K562 (cell line): ENCODE measurements at regions not wholly inside any gene's neighbourhood (a gene's known extent, or its start where the extent isn't known, plus 50 kb on each side); places are given as distances from the start of the nearest gene placed in this dataset.

ENCODE experiments used
- ATAC-seq: fragments of 200-7000 bp; cut with Tn5 transposase; 3 replicates; pipeline ENCODE4 v1.9.1; 2020; ENCODE audit warnings: moderate library complexity
- BruUV-seq: library from RNA; stranded (reverse); fragments of 400-500 nt; replicated peaks from 2 replicates; lab custom pipeline; 2021; lab: Mats Ljungman, UMichigan
- CTCF ChIA-PET: fragments of 300-600 bp; formaldehyde crosslinking; extraction: SDS; loops from one replicate; lab custom pipeline; 2021; ENCODE audit warnings: low intra/inter-chr PET ratio; lab: Yijun Ruan, JAX
- POLR2A ChIA-PET: fragments of 300-600, 350-650 bp; sonication (Branson Sonifier 250); formaldehyde crosslinking; extraction: SDS; loops from one replicate; lab custom pipeline; 2021; ENCODE audit warnings: antibody characterized with exemption, inconsistent platforms; lab: Yijun Ruan, JAX
- DNase-seq, 4 experiments: peaks; one replicate each; pipeline versions ENCODE4 v3.0.0 to v3.0.0-alpha.2; 2011 to 2018; ENCODE audit warnings: low spot score in 3 of 4, mixed read lengths in 3 of 4; ENCODE audit errors: extremely low read depth in 1 of 4
- FAIRE-seq: peaks from 2 replicates; lab custom pipeline; 2011; peaks lifted over from hg19 to GRCh38; lab: Jason Lieb, UNC
- H2AFZ ChIP-seq: 2 replicates; pipeline ENCODE4 v1.6.0; 2011; ENCODE audit warnings: low read depth, low read length, control low read depth, inconsistent platforms
- H3K27ac ChIP-seq: fragments of 200-600 bp; 3 replicates; pipeline ENCODE4 v1.8.0; 2011; ENCODE audit warnings: low read depth, mild to moderate bottlenecking, control low read depth, inconsistent platforms, low read length, moderate library complexity, mixed read lengths; ENCODE audit errors: extremely low read depth
- H3K27me3 ChIP-seq, 2 experiments: fragments of 300-600 bp in 1 of 2; 2 replicates in 1 of 2; 3 replicates in 1 of 2; pipeline versions ENCODE4 v1.6.0 to v1.8.0; 2011; ENCODE audit warnings: inconsistent platforms in 2 of 2, low read length in 2 of 2, mild to moderate bottlenecking in 1 of 2, mixed read lengths in 1 of 2, moderate library complexity in 1 of 2; ENCODE audit not compliant: control insufficient read depth in 2 of 2, insufficient read depth in 2 of 2
- H3K36me3 ChIP-seq: fragments of 300-600 bp; 3 replicates; pipeline ENCODE4 v1.8.0; 2011; ENCODE audit warnings: mild to moderate bottlenecking, low read length, inconsistent platforms; ENCODE audit not compliant: control insufficient read depth, insufficient read depth
- H3K4me1 ChIP-seq, 2 experiments: fragments of 200-600 bp in 1 of 2; replicated peaks in 1 of 2; 2 replicates in 1 of 2; 3 replicates in 1 of 2; pipeline versions ENCODE4 v1.5.1 to v1.8.0; 2011; ENCODE audit warnings: inconsistent platforms in 2 of 2, low read length in 2 of 2, mild to moderate bottlenecking in 1 of 2, mixed read lengths in 1 of 2, moderate library complexity in 1 of 2; ENCODE audit not compliant: control insufficient read depth in 2 of 2, insufficient read depth in 2 of 2
- H3K4me2 ChIP-seq: 2 replicates; pipeline ENCODE4 v1.6.1; 2011; ENCODE audit warnings: low read length, control low read depth, inconsistent platforms, mixed read lengths; ENCODE audit not compliant: insufficient read depth
- H3K4me3 ChIP-seq: fragments of 200-600 bp; sonication (generic), shearing (Covaris generic); 2 replicates; pipeline ENCODE4 v1.5.1; 2016; ENCODE audit warnings: control low read depth, inconsistent platforms
- H3K79me2 ChIP-seq: fragments of 200-600 bp; 3 replicates; pipeline ENCODE4 v1.8.0; 2011; ENCODE audit warnings: low read length, inconsistent platforms; ENCODE audit not compliant: control insufficient read depth, insufficient read depth
- H3K9ac ChIP-seq, 2 experiments: 2 replicates each; pipeline versions ENCODE4 v1.6.0 to v1.6.1; 2011; ENCODE audit warnings: low read depth in 2 of 2, low read length in 2 of 2, control low read depth in 1 of 2, inconsistent platforms in 1 of 2, mild to moderate bottlenecking in 1 of 2, mixed read lengths in 1 of 2; ENCODE audit not compliant: insufficient read depth in 1 of 2
- H3K9me1 ChIP-seq: one replicate; pipeline ENCODE4 v1.6.0; 2011; ENCODE audit warnings: inconsistent platforms, mild to moderate bottlenecking, low read length, moderate library complexity; ENCODE audit not compliant: control insufficient read depth, insufficient read depth
- H3K9me3 ChIP-seq: replicated peaks from 2 replicates; pipeline ENCODE4 v1.5.1; 2011; ENCODE audit warnings: low read depth, low read length, inconsistent platforms; ENCODE audit not compliant: control insufficient read depth, insufficient read depth
- H4K20me1 ChIP-seq: replicated peaks from 2 replicates; pipeline ENCODE4 v1.6.1; 2011; ENCODE audit warnings: low read length, inconsistent platforms, mixed read lengths; ENCODE audit not compliant: control insufficient read depth, insufficient read depth
- ARID1B ChIP-seq: fragments of 450-650 bp; IDR thresholded peaks from 2 replicates; pipeline ENCODE4 v1.6.1; 2016; ENCODE audit warnings: antibody characterized with exemption, mild to moderate bottlenecking, inconsistent platforms
- BMI1 ChIP-seq: fragments of 150-350 bp; IDR thresholded peaks from 2 replicates; pipeline ENCODE4 v1.6.1; 2014; ENCODE audit warnings: low read length
- CAMTA2 ChIP-seq: fragments of 250-450 bp; sonication (Bioruptor Pico); conservative IDR thresholded peaks from 2 replicates; pipeline ENCODE4 v1.5.1; 2022
- KLF6 ChIP-seq: fragments of 250-450 bp; sonication (Bioruptor Pico); IDR thresholded peaks from 2 replicates; pipeline ENCODE4 v1.4.0; 2020; ENCODE audit warnings: mild to moderate bottlenecking, moderate library complexity, borderline replicate concordance
- MYNN ChIP-seq, 2 experiments: sonication (generic); formaldehyde crosslinking in 1 of 2; IDR thresholded peaks; 2 replicates each; pipeline versions ENCODE4 v1.5.0 to v1.6.1; 2016 to 2020; ENCODE audit warnings: antibody characterized with exemption in 1 of 2, missing genetic modification reagents in 1 of 2
- PPARD ChIP-seq: fragments of 250-450 bp; sonication (Bioruptor Pico); IDR thresholded peaks from 2 replicates; pipeline ENCODE4 v1.8.0; 2022; ENCODE audit warnings: inconsistent platforms, mild to moderate bottlenecking, moderate library complexity
- RBM39 ChIP-seq: fragments of 200-400 bp; formaldehyde crosslinking; optimal IDR thresholded peaks from 2 replicates; pipeline ENCODE3; 2018; ENCODE audit warnings: low read depth, low read length
- SMAD2 ChIP-seq: fragments of 150-350 bp; IDR thresholded peaks from 2 replicates; pipeline ENCODE4 v1.6.1; 2014; ENCODE audit warnings: low read depth, mild to moderate bottlenecking, low read length
- SMARCE1 ChIP-seq: fragments of 450-650 bp; IDR thresholded peaks from 2 replicates; pipeline ENCODE4 v1.7.1; 2016; ENCODE audit warnings: mild to moderate bottlenecking
- ZNF12 ChIP-seq: sonication (generic); formaldehyde crosslinking; IDR thresholded peaks from 2 replicates; pipeline ENCODE4 v1.4.0; 2020; ENCODE audit warnings: mild to moderate bottlenecking, missing genetic modification reagents
- ZNF263 ChIP-seq: sonication (generic); formaldehyde crosslinking; IDR thresholded peaks from 2 replicates; pipeline ENCODE4 v1.8.0; 2022; ENCODE audit warnings: mild to moderate bottlenecking, missing genetic modification reagents, borderline replicate concordance
- ZNF354B ChIP-seq: fragments of 250-450 bp; sonication (Bioruptor Pico); IDR thresholded peaks from 2 replicates; pipeline ENCODE4 v1.4.0; 2020
- WGBS: fragments of 100-300 bp; shearing (Covaris generic); methylation state at CpG from one replicate; pipeline ENCODE4 v1.1.6; 2016; ENCODE audit warnings: low coverage, mixed read lengths; ENCODE audit not compliant: insufficient coverage; ENCODE audit errors: missing lambda C conversion rate; 5-methylcytosine and 5-hydroxymethylcytosine counted together
- in situ Hi-C: fragments of 300-500 bp; cut with MboI; formaldehyde crosslinking; loops from 4 replicates; pipeline ENCODE4 v1.15.0; 2018; ENCODE audit warnings: inconsistent platforms, mixed read lengths
- intact Hi-C: fragments of 100-400 bp; cut with micrococcal nuclease; formaldehyde crosslinking; loops from 2 replicates; pipeline ENCODE4 v1.14.2; 2022
- TF ChIP-seq, protein P1 (sequence below): sonication (generic); formaldehyde crosslinking; IDR thresholded peaks from 2 replicates; pipeline ENCODE4 v1.9.0; 2022; ENCODE audit warnings: mild to moderate bottlenecking, missing genetic modification reagents
- TF ChIP-seq, protein P2 (sequence below): IDR thresholded peaks from 2 replicates; pipeline ENCODE4 v1.6.1; 2011; ENCODE audit warnings: borderline replicate concordance, low read depth, mild to moderate bottlenecking, moderate library complexity, low read length; ENCODE audit not compliant: insufficient read depth, poor library complexity, severe bottlenecking
- TF ChIP-seq, protein P3 (sequence below): IDR thresholded peaks from 2 replicates; pipeline ENCODE4 v1.6.1; 2014; ENCODE audit warnings: antibody characterized with exemption

DNA sequence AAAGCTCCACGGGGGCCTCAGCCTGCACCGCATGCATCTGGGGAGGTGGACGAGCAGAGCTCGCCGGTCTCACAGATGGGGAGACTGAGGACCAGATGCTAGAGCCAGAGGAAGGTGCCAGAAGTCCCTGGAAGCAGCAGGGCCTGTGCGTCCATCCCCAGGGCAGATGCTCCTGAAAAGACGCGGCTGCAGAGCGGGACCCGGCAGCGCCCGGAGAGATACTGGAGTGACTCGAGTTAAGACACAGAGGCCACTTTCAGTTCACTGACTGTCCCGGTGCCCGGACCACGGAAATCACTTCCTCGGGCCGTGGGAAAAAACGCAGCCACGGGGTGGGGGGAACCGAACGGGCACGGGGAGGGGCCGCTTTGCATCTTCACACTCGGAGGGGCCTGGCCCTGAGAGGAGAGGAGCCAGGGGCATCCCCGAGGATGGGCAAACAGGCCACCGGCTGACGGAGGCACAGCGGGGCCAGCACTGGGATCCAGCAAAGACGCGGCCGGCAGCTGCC, 85.4 kb downstream of the FOXL3 start:
- no peaks in the 10 kb centered on the region for H3K9me1 ChIP-seq
- no peaks in the 10 kb centered on the region for H3K9me3 ChIP-seq
- BruUV-seq, result no TSS peak
- H2AFZ ChIP-seq, result no peak overlapping the region
- H3K4me2 ChIP-seq, result no peak overlapping the region
- 21% methylated on average over 15 of the region's 32 CpGs for WGBS
- intact Hi-C loops (no loop called here), in situ Hi-C loops (no loop called here)
- ATAC-seq (no peak), FAIRE-seq (no peak), DNase-seq (no peak)
- H3K4me1 ChIP-seq, result peaks cover 0 to 66% of the 10 kb centered on the region in 2 experiments; a peak in 2 of 5 replicates
- 0 out of 4 replicates have a peak overlapping the region, but pooled peaks of 1 of the 2 experiments have one; percentile 5 for H3K9ac ChIP-seq
- peaks cover 46 to 87% of the 10 kb centered on the region in 2 experiments for H3K27me3 ChIP-seq
- H3K27ac ChIP-seq, result no peak overlapping the region
- peaks cover 6% of the 10 kb centered on the region for H4K20me1 ChIP-seq
- CTCF ChIA-PET, result no interaction called here
- POLR2A ChIA-PET, result interaction anchor here (1.1 kb wide), 1 partner anchor 11 kb away, joined by 6 read pairs; no protein-coding TSS in a partner anchor
- TF ChIP-seq SMAD2, result no peak
- no peak for TF ChIP-seq BMI1
- TF ChIP-seq, protein P1, sequence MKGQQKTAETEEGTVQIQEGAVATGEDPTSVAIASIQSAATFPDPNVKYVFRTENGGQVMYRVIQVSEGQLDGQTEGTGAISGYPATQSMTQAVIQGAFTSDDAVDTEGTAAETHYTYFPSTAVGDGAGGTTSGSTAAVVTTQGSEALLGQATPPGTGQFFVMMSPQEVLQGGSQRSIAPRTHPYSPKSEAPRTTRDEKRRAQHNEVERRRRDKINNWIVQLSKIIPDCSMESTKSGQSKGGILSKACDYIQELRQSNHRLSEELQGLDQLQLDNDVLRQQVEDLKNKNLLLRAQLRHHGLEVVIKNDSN, result no peak
- TF ChIP-seq ZNF354B (CRISPR knock-in tag), result no peak
- no peak for TF ChIP-seq KLF6
- TF ChIP-seq RBM39, result no peak
- no peak for TF ChIP-seq PPARD (CRISPR knock-in tag)
- TF ChIP-seq ZNF263 (CRISPR knock-in tag), result no peak
- TF ChIP-seq, protein P2, sequence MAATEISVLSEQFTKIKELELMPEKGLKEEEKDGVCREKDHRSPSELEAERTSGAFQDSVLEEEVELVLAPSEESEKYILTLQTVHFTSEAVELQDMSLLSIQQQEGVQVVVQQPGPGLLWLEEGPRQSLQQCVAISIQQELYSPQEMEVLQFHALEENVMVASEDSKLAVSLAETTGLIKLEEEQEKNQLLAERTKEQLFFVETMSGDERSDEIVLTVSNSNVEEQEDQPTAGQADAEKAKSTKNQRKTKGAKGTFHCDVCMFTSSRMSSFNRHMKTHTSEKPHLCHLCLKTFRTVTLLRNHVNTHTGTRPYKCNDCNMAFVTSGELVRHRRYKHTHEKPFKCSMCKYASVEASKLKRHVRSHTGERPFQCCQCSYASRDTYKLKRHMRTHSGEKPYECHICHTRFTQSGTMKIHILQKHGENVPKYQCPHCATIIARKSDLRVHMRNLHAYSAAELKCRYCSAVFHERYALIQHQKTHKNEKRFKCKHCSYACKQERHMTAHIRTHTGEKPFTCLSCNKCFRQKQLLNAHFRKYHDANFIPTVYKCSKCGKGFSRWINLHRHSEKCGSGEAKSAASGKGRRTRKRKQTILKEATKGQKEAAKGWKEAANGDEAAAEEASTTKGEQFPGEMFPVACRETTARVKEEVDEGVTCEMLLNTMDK, result no peak
- no peak for TF ChIP-seq ARID1B
- no peak for TF ChIP-seq CAMTA2
- TF ChIP-seq, protein P3, sequence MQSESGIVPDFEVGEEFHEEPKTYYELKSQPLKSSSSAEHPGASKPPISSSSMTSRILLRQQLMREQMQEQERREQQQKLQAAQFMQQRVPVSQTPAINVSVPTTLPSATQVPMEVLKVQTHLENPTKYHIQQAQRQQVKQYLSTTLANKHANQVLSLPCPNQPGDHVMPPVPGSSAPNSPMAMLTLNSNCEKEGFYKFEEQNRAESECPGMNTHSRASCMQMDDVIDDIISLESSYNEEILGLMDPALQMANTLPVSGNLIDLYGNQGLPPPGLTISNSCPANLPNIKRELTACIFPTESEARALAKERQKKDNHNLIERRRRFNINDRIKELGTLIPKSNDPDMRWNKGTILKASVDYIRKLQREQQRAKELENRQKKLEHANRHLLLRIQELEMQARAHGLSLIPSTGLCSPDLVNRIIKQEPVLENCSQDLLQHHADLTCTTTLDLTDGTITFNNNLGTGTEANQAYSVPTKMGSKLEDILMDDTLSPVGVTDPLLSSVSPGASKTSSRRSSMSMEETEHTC, result no peak
- no peak for TF ChIP-seq MYNN (IDR thresholded peaks at IDR 0.05)
- TF ChIP-seq MYNN (CRISPR knock-in tag; IDR thresholded peaks at IDR 0.05), result no peak
- no peak for TF ChIP-seq SMARCE1
- TF ChIP-seq ZNF12 (CRISPR knock-in tag), result no peak
- H3K36me3 ChIP-seq, result no peaks in the 10 kb centered on the region
- H3K4me3 ChIP-seq, result no peak overlapping the region
- no peaks in the 10 kb centered on the region for H3K79me2 ChIP-seq
